K562 (cell line): ENCODE measurements at regions not wholly inside any gene's neighbourhood (a gene's known extent, or its start where the extent isn't known, plus 50 kb on each side); places are given as distances from the start of the nearest gene placed in this dataset.

ENCODE experiments used
- ATAC-seq: fragments of 200-7000 bp; cut with Tn5 transposase; 3 replicates; pipeline ENCODE4 v1.9.1; 2020; ENCODE audit warnings: moderate library complexity
- BruUV-seq: library from RNA; stranded (reverse); fragments of 400-500 nt; replicated peaks from 2 replicates; lab custom pipeline; 2021; lab: Mats Ljungman, UMichigan
- CTCF ChIA-PET: fragments of 300-600 bp; formaldehyde crosslinking; extraction: SDS; loops from one replicate; lab custom pipeline; 2021; ENCODE audit warnings: low intra/inter-chr PET ratio; lab: Yijun Ruan, JAX
- POLR2A ChIA-PET: fragments of 300-600, 350-650 bp; sonication (Branson Sonifier 250); formaldehyde crosslinking; extraction: SDS; loops from one replicate; lab custom pipeline; 2021; ENCODE audit warnings: antibody characterized with exemption, inconsistent platforms; lab: Yijun Ruan, JAX
- DNase-seq, 4 experiments: peaks; one replicate each; pipeline versions ENCODE4 v3.0.0 to v3.0.0-alpha.2; 2011 to 2018; ENCODE audit warnings: low spot score in 3 of 4, mixed read lengths in 3 of 4; ENCODE audit errors: extremely low read depth in 1 of 4
- FAIRE-seq: peaks from 2 replicates; lab custom pipeline; 2011; peaks lifted over from hg19 to GRCh38; lab: Jason Lieb, UNC
- H2AFZ ChIP-seq: 2 replicates; pipeline ENCODE4 v1.6.0; 2011; ENCODE audit warnings: low read depth, low read length, control low read depth, inconsistent platforms
- H3K27ac ChIP-seq: fragments of 200-600 bp; 3 replicates; pipeline ENCODE4 v1.8.0; 2011; ENCODE audit warnings: low read depth, mild to moderate bottlenecking, control low read depth, inconsistent platforms, low read length, moderate library complexity, mixed read lengths; ENCODE audit errors: extremely low read depth
- H3K27me3 ChIP-seq, 2 experiments: fragments of 300-600 bp in 1 of 2; 2 replicates in 1 of 2; 3 replicates in 1 of 2; pipeline versions ENCODE4 v1.6.0 to v1.8.0; 2011; ENCODE audit warnings: inconsistent platforms in 2 of 2, low read length in 2 of 2, mild to moderate bottlenecking in 1 of 2, mixed read lengths in 1 of 2, moderate library complexity in 1 of 2; ENCODE audit not compliant: control insufficient read depth in 2 of 2, insufficient read depth in 2 of 2
- H3K36me3 ChIP-seq: fragments of 300-600 bp; 3 replicates; pipeline ENCODE4 v1.8.0; 2011; ENCODE audit warnings: mild to moderate bottlenecking, low read length, inconsistent platforms; ENCODE audit not compliant: control insufficient read depth, insufficient read depth
- H3K4me1 ChIP-seq, 2 experiments: fragments of 200-600 bp in 1 of 2; replicated peaks in 1 of 2; 2 replicates in 1 of 2; 3 replicates in 1 of 2; pipeline versions ENCODE4 v1.5.1 to v1.8.0; 2011; ENCODE audit warnings: inconsistent platforms in 2 of 2, low read length in 2 of 2, mild to moderate bottlenecking in 1 of 2, mixed read lengths in 1 of 2, moderate library complexity in 1 of 2; ENCODE audit not compliant: control insufficient read depth in 2 of 2, insufficient read depth in 2 of 2
- H3K4me2 ChIP-seq: 2 replicates; pipeline ENCODE4 v1.6.1; 2011; ENCODE audit warnings: low read length, control low read depth, inconsistent platforms, mixed read lengths; ENCODE audit not compliant: insufficient read depth
- H3K4me3 ChIP-seq: fragments of 200-600 bp; sonication (generic), shearing (Covaris generic); 2 replicates; pipeline ENCODE4 v1.5.1; 2016; ENCODE audit warnings: control low read depth, inconsistent platforms
- H3K79me2 ChIP-seq: fragments of 200-600 bp; 3 replicates; pipeline ENCODE4 v1.8.0; 2011; ENCODE audit warnings: low read length, inconsistent platforms; ENCODE audit not compliant: control insufficient read depth, insufficient read depth
- H3K9ac ChIP-seq, 2 experiments: 2 replicates each; pipeline versions ENCODE4 v1.6.0 to v1.6.1; 2011; ENCODE audit warnings: low read depth in 2 of 2, low read length in 2 of 2, control low read depth in 1 of 2, inconsistent platforms in 1 of 2, mild to moderate bottlenecking in 1 of 2, mixed read lengths in 1 of 2; ENCODE audit not compliant: insufficient read depth in 1 of 2
- H3K9me1 ChIP-seq: one replicate; pipeline ENCODE4 v1.6.0; 2011; ENCODE audit warnings: inconsistent platforms, mild to moderate bottlenecking, low read length, moderate library complexity; ENCODE audit not compliant: control insufficient read depth, insufficient read depth
- H3K9me3 ChIP-seq: replicated peaks from 2 replicates; pipeline ENCODE4 v1.5.1; 2011; ENCODE audit warnings: low read depth, low read length, inconsistent platforms; ENCODE audit not compliant: control insufficient read depth, insufficient read depth
- H4K20me1 ChIP-seq: replicated peaks from 2 replicates; pipeline ENCODE4 v1.6.1; 2011; ENCODE audit warnings: low read length, inconsistent platforms, mixed read lengths; ENCODE audit not compliant: control insufficient read depth, insufficient read depth
- BRCA1 ChIP-seq, 2 experiments: fragments of 450-650 bp in 1 of 2; sonication (generic) in 1 of 2; formaldehyde crosslinking in 1 of 2; IDR thresholded peaks; 2 replicates each; pipeline versions ENCODE4 v1.5.0 to v1.6.1; 2017 to 2020; ENCODE audit warnings: mild to moderate bottlenecking in 1 of 2, missing genetic modification reagents in 1 of 2
- ETV5 ChIP-seq: sonication (generic); formaldehyde crosslinking; IDR thresholded peaks from 2 replicates; pipeline ENCODE4 v1.4.0; 2020; ENCODE audit warnings: low read depth, mild to moderate bottlenecking, missing genetic modification reagents
- EWSR1 ChIP-seq: fragments of 450-650 bp; IDR thresholded peaks from 2 replicates; pipeline ENCODE4 v1.6.1; 2018; ENCODE audit warnings: borderline replicate concordance, mild to moderate bottlenecking, low read depth, moderate library complexity; ENCODE audit not compliant: partially characterized antibody
- PML ChIP-seq: IDR thresholded peaks from 2 replicates; pipeline ENCODE4 v1.6.1; 2012; ENCODE audit warnings: low read length, inconsistent platforms
- PRPF4 ChIP-seq: fragments of 200-400 bp; formaldehyde crosslinking; IDR thresholded peaks from one replicate; pipeline ENCODE4 v1.6.1; 2017; ENCODE audit warnings: low read length, low read depth, mild to moderate bottlenecking; ENCODE audit not compliant: insufficient read depth, poor library complexity, severe bottlenecking
- RBM17 ChIP-seq: fragments of 200-400 bp; formaldehyde crosslinking; IDR thresholded peaks from 2 replicates; pipeline ENCODE4 v1.6.1; 2017; ENCODE audit warnings: low read depth, mild to moderate bottlenecking, low read length, borderline replicate concordance
- SPI1 ChIP-seq: IDR thresholded peaks from 2 replicates; pipeline ENCODE4 v1.6.1; 2011; ENCODE audit warnings: low read depth, low read length, control low read depth, borderline replicate concordance
- STAT5B ChIP-seq: fragments of 250-450 bp; sonication (Bioruptor Pico); IDR thresholded peaks from 2 replicates; pipeline ENCODE4 v1.8.0; 2021; ENCODE audit warnings: mild to moderate bottlenecking, inconsistent platforms
- TCF7 ChIP-seq: sonication (generic); IDR thresholded peaks from 2 replicates; pipeline ENCODE4 v1.6.1; 2016; ENCODE audit warnings: antibody characterized with exemption, borderline replicate concordance
- ZNF316 ChIP-seq: fragments of 450-650 bp; IDR thresholded peaks from 2 replicates; pipeline ENCODE4 v1.6.1; 2016
- ZZZ3 ChIP-seq: fragments of 450-650 bp; IDR thresholded peaks from 2 replicates; pipeline ENCODE4 v1.6.1; 2016; ENCODE audit warnings: antibody characterized with exemption, mild to moderate bottlenecking, moderate library complexity
- WGBS: fragments of 100-300 bp; shearing (Covaris generic); methylation state at CpG from one replicate; pipeline ENCODE4 v1.1.6; 2016; ENCODE audit warnings: low coverage, mixed read lengths; ENCODE audit not compliant: insufficient coverage; ENCODE audit errors: missing lambda C conversion rate; 5-methylcytosine and 5-hydroxymethylcytosine counted together
- in situ Hi-C: fragments of 300-500 bp; cut with MboI; formaldehyde crosslinking; loops from 4 replicates; pipeline ENCODE4 v1.15.0; 2018; ENCODE audit warnings: inconsistent platforms, mixed read lengths
- intact Hi-C: fragments of 100-400 bp; cut with micrococcal nuclease; formaldehyde crosslinking; loops from 2 replicates; pipeline ENCODE4 v1.14.2; 2022
- TF ChIP-seq, protein P1 (sequence below): sonication (generic); formaldehyde crosslinking; IDR thresholded peaks from 2 replicates; pipeline ENCODE4 v1.8.0; 2022; ENCODE audit warnings: mild to moderate bottlenecking, low read depth, missing genetic modification reagents
- TF ChIP-seq, protein P2 (sequence below), 2 experiments: IDR thresholded peaks in 1 of 2; conservative IDR thresholded peaks in 1 of 2; 2 replicates each; pipeline ENCODE4 v1.6.1; 2016; ENCODE audit warnings: low read depth in 2 of 2, mild to moderate bottlenecking in 1 of 2, missing compliant biosample characterization in 1 of 2, missing genetic modification characterization in 1 of 2, moderate library complexity in 1 of 2
- TF ChIP-seq, protein P3 (sequence below): sonication (generic); formaldehyde crosslinking; IDR thresholded peaks from 2 replicates; pipeline ENCODE4 v1.8.0; 2022; ENCODE audit warnings: mild to moderate bottlenecking, missing genetic modification reagents

DNA sequence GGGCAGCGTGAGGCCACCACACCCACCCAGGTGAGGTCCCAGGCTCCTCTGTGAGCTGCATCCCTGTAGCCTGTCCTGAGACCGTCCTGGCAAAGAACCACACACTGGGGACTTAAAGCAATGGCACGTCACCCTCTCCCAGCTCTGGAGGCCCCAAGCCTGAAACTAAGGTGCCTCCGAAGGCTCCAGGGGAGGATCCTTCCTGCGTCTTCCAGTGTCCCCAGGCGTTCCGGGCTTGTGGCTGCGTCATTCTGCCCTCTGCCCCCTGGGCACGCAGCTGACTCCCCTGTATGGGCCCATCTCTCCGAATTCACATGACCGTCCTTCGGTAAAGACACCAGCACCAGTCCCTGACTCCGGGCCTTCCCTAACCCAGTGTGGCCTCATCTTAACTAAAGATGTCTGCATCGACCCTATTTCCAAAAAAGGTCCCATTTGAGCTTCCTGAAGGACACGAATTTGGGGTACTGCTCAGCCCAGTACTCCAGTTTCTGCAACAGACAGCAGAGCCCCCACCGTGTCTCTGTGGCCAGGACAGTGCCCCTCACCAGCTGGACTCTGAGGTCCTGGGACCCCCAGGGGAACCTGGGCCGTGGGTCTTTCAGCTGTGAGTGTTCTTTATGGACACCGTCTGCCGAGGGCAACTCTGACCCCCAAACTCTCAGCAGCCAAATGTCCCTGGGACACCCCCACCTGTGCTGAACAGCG lies 75.2 kb upstream of the CTDP1 start:
- ChIA-PET CTCF (no interaction called here), POLR2A (no interaction called here)
- H4K20me1 ChIP-seq: no peaks in the 10 kb centered on the region
- intact Hi-C loops: no loop called here
- H3K4me3 ChIP-seq: no peak overlapping the region
- in situ Hi-C loops: no loop called here
- no peak overlapping the region for H3K9ac ChIP-seq
- 55% methylated on average over 9 of the region's 20 CpGs for WGBS
- H3K9me3 ChIP-seq: no peaks in the 10 kb centered on the region
- no peak for DNase-seq
- no TSS peak for BruUV-seq
- H3K9me1 ChIP-seq: no peaks in the 10 kb centered on the region
- H3K36me3 ChIP-seq: no peaks in the 10 kb centered on the region
- no peak overlapping the region for H3K4me2 ChIP-seq
- H3K27me3 ChIP-seq: no peaks in the 10 kb centered on the region; a peak in 2 of 5 replicates
- no peak for FAIRE-seq
- H2AFZ ChIP-seq: no peak overlapping the region
- peaks cover 7 to 54% of the 10 kb centered on the region in 2 experiments; a peak in 4 of 5 replicates for H3K4me1 ChIP-seq
- H3K27ac ChIP-seq: no peak overlapping the region
- no peak for ATAC-seq
- H3K79me2 ChIP-seq: no peaks in the 10 kb centered on the region
- no peak for TF ChIP-seq RBM17
- TF ChIP-seq TCF7: no peak
- no peak for TF ChIP-seq EWSR1
- TF ChIP-seq PRPF4: no peak
- no peak for TF ChIP-seq ETV5 (CRISPR knock-in tag)
- no peak for TF ChIP-seq BRCA1 (IDR thresholded peaks at IDR 0.05)
- no peak for TF ChIP-seq BRCA1 (CRISPR knock-in tag; IDR thresholded peaks at IDR 0.05)
- TF ChIP-seq, protein P1, sequence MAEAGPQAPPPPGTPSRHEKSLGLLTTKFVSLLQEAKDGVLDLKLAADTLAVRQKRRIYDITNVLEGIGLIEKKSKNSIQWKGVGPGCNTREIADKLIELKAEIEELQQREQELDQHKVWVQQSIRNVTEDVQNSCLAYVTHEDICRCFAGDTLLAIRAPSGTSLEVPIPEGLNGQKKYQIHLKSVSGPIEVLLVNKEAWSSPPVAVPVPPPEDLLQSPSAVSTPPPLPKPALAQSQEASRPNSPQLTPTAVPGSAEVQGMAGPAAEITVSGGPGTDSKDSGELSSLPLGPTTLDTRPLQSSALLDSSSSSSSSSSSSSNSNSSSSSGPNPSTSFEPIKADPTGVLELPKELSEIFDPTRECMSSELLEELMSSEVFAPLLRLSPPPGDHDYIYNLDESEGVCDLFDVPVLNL (CRISPR knock-in tag): no peak
- TF ChIP-seq, protein P2, sequence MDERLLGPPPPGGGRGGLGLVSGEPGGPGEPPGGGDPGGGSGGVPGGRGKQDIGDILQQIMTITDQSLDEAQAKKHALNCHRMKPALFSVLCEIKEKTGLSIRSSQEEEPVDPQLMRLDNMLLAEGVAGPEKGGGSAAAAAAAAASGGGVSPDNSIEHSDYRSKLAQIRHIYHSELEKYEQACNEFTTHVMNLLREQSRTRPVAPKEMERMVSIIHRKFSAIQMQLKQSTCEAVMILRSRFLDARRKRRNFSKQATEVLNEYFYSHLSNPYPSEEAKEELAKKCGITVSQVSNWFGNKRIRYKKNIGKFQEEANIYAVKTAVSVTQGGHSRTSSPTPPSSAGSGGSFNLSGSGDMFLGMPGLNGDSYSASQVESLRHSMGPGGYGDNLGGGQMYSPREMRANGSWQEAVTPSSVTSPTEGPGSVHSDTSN (CRISPR knock-in tag; IDR thresholded peaks at IDR 0.05; ENCODE audit: low read depth): no peak
- TF ChIP-seq, protein P2 (tag; conservative IDR thresholded peaks at IDR 0.05; ENCODE audit: low read depth): no peak
- no peak for TF ChIP-seq ZZZ3
- TF ChIP-seq SPI1: no peak
- TF ChIP-seq STAT5B (CRISPR knock-in tag): no peak
- TF ChIP-seq, protein P3, sequence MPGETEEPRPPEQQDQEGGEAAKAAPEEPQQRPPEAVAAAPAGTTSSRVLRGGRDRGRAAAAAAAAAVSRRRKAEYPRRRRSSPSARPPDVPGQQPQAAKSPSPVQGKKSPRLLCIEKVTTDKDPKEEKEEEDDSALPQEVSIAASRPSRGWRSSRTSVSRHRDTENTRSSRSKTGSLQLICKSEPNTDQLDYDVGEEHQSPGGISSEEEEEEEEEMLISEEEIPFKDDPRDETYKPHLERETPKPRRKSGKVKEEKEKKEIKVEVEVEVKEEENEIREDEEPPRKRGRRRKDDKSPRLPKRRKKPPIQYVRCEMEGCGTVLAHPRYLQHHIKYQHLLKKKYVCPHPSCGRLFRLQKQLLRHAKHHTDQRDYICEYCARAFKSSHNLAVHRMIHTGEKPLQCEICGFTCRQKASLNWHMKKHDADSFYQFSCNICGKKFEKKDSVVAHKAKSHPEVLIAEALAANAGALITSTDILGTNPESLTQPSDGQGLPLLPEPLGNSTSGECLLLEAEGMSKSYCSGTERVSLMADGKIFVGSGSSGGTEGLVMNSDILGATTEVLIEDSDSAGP (CRISPR knock-in tag): no peak
- no peak for TF ChIP-seq ZNF316
- no peak for TF ChIP-seq PML
